ENCODE measurements at regions not wholly inside any gene's neighbourhood (a gene's known extent, or its start where the extent isn't known, plus 50 kb on each side); places are given as distances from the start of the nearest gene placed in this dataset.

DNA sequence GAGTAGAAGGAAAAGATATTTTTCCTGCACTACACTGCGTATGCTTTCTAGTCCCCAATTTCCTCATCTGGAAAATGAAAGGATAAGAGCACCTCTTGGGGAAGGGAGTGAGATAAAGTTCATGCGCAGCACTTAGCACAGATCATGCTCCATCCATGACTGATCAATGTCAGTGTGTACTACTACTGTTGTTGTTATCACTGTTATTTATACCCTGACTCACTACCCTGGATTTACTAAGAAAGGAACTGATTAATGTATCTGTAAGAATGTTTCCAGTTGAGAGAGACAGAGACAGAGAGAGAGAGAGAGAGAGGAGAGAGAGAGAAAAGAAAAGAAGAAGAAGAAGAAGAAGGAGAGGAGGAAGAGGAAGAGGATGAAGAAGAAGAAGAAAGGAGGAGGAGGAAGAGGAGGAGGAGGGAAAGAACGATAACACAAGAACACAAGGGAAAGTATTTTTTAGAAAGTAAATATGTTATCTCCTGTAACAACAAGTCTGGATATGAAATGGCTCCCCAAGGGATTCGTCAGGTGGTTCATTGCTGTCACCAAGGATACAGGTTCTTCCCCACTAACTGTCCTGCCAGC lies 212.2 kb upstream of the PROK2 start:
- no peak for DNase-seq

DNA sequence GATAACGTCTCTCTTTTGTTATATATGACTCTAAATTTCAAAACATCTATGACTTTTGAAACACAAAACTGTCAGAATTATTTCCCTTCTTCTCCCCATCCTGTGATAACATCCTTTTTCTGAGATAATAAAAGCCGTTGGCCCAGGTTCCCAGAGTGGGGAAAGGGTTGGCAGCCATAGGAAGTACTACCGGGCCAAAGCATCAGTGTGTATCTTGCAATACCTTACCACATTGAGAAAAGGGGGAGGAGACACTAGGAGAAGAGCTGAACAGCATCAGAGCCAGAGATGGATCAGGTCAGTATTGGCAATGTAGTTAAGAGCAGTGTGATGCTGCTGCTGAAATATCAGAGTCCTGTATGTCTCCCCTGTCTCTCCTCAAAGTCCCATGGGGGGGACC lies 210.0 kb upstream of the PROK2 start:
- no peak for DNase-seq

DNA sequence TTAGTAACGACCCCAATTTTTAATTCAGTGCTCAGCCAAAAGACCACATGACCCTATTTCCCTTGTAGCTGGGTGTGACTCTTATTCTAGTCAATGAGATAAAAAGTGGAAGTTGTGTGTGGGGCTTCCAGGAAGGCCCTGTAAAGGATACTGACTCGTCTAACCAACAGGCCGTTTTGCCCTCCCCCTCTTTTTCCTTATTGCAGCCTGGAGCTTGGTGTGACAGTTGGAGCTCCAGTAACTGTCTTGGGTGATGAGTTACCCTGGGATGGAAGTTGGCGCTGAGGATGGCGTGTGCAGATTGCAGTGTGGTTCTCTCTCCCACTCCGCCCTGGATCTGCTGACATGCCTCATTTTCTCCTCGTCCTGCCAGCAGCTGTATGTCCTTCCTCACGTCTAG lies 209.3 kb upstream of the PROK2 start:
- DNase-seq, result peak; percentile 26

DNA sequence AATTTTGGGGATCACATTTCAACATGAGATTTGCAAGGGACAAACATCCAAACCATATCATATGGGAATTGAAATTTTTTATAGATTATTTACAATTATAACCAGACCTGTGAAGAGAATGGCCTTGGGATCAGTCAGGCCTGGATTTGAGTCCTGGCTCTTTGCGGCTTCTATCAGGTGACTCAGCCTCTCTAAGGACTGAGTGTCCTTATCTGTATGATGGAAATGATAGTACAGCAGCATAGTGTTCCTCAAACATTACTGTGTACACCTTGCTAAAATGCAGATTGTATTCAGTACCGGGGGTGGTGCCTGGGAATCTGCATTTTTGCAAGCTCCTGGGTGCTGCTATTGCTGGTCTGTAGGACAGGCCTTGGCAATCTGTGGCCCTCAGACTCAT lies 206.7 kb upstream of the PROK2 start:
- DNase-seq, result no peak

DNA sequence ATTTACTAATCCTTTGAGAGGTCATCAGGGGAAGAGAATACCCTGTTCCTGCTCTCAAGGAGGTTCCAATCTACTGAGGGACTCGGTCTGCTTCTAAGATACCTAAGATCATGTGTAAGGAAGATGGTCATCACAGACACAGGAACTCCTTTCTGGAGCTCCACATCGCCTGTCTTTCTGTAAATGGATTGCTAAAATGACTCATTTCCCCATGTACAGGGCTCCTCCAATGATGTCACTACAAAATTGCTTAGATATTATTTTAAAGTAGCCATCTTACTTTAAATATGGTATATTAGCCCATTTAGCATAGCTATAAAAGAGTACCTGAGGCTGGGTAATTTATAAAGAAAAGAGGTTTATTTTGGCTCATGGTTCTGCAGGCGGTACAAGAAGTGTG lies 206.1 kb upstream of the PROK2 start:
- DNase-seq, result no peak

DNA sequence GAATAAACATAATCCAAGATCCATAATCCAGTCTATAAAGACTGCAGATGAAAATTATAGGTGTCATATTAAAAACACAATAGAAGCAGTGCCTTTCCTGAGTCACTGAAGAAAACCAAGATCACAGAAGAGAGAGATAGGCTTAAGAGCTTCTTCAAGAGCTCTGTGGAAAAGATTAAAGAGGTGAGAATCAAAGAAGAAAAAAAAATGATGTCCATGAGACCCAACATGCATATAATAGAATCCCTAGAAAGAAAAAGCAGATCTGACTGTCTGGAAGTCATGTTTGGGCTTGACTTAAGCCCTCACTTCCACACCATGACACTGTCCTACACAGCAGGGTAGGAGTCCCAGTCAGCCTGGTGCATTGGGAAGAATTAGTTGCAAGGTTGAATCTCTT lies 205.6 kb upstream of the PROK2 start:
- no peak for DNase-seq

DNA sequence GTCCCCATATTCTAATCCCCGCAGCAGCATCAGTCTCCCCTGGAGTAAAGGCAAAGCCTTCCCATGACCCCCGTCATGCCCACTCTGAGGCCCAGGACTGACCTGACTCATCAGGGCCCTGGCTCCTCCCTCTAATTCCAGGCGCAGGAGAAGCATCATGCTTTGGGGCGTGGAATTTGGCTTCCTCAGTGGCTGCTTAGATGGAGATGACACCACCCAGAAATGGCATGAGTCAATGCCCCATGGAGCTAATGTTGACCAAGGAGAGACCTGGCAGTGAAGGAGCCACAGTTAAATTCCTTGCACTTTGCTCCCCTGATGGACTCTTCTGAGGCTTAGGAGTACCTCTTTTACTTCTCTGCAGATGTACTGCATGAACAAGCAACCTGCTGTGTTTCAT lies 204.2 kb upstream of the PROK2 start:
- no peak for DNase-seq

DNA sequence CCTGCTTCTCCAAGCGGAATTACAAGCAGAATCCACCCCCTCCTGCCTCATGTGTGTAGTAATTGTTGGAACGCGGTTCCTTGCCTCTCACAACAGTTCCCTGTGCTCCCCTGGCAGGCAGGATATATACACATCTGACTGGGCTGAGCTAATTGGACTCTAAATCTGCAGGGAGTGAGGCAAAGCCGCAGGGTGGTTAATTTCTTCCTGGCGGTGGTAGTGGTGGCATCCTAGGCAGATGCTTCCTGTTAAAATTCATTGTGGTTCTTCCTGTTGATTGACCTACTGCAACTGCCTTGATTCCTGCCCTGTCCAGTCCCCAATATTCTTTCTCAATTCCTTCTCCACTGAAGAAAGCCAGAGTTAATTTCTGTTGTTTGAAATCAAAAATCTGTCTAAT lies 202.9 kb upstream of the PROK2 start:
- no peak for DNase-seq

DNA sequence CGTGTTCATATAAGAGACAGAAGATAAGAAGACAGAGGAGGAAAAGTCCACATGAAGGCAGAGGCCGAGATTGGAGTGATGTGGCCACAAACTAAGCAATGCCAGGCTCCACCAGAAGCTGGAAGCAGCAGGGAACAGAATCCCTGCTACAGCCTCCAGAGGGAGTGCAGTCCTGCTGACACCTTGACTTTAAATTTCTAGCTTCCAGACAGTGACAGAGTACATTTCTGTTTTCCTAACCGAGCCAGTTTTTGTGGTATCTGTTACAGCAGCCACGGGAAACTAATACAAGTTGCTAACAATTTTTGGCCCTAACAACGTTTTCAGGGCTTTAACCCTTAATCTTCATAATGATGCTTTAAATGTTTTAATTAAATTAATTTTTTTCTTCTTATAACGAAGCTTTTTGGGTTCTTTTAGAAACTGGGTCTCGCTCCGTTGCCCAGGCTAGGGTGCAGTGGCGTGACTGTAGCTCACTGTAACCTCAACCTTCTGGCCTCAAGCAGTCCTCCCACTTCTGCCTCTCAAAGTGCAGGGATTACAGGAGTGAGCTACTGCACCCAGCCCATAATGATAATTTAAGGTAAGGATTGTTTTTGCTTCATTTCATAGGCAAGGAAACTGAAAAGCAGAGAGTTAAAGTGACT lies 202.3 kb upstream of the PROK2 start:
- no peak for DNase-seq

DNA sequence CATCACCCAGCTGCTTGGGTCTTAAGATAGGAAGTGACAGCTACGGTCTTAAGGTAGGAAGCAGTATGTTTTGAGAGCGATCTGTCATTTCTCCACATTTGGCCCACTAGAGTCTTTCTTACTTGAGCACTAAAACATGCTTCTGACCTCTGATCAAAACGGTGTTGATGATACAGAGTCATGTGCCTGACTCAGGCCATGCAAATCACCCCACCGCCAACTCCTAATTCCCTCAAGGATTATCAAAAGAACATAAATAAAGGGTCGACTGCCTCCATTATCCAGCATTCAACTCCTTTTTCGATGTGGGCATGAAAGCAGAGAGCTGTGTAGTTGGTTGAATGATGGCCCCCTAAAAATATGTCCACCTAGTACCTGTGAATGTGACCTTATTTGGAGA lies 201.7 kb upstream of the PROK2 start:
- DNase-seq, result no peak

DNA sequence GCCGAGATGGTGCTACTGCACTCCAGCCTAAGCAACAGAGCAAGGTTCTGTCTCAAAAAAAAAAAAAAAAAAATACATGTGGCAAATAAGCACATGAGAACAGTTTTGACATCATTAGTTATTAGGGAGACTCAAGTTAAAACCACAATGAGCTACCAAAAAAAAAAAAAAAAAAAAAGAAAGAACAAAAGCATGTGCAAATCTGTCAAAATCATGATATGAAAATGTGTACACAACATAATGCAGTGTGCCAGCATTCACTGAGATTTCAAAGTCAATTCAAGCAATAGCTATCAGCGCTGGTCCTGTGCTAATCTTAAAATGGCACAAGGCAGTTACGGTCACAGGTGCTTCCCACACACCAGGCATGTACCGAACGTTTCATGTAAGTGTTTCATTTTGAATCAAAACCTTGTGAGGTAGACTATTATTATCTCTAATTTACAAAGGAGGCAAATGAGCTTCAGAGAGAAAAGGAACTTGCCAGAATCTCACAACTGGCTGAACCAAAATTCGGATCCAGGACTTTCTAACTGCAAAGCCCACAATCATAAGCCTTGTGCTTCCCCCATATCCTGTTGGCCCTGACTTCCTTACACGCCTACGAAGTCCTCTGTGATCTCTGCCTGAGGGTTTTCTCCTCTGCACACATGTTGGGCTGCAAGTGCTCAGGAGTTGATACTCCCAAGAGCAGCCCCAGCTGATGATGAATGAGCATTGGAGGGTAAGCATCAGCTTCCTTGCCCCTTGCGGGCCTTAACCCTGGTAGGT lies 200.1 kb upstream of the PROK2 start:
- DNase-seq, result no peak

DNA sequence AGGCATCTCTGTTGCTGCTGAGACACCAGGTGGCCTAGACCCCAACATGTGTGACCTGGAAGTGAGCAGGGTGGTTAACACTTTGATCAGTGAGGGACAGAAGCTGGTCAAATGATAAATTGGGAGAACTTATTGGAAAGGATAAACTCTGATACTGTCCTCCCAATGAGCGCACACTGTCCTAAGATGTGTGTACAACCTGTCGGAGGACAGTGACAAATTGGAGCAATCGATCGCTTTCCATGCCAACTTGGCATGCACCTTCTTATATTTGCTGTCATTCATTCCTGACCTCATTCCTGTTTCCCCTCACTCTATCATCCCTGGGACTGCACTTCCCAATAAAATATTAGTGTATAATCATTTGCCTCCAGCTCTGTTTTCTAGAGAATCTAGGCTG lies 198.7 kb upstream of the PROK2 start:
- DNase-seq, result no peak

DNA sequence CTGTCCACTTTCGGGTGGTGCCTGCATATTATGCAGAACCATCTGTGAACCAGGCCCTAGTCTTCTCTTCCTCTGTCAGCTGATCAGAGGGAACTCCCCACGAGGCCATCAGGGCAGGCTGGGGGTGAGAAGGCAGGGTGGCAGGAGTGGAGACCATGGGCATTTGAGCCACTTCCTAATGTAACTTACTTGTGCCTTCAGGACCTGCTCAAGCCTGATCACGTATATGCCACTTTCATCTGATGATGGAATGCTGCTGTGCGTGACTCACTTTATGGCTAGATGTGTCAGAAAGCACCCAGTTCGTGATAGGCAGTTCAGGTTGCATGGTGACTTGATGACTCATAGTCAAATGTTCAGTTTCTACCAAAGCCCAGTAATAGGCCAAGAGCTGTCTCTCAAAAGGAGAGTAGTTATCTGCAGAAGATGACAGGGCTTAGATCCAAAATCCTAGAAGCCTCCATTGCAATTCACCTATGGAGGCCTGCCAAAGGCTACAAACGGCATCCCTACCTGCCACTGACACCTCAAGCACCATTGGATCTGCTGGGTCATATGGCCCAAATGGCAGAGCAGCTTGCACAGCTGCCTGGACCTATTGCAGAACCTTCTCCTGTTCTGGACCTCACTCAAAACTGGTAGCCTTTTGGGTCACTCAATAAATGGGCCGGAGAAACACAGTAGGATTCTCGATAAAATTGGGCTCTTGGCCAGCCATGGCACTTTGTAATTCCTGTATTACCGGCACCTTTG lies 197.7 kb upstream of the PROK2 start:
- DNase-seq, result peak; percentile 78

DNA sequence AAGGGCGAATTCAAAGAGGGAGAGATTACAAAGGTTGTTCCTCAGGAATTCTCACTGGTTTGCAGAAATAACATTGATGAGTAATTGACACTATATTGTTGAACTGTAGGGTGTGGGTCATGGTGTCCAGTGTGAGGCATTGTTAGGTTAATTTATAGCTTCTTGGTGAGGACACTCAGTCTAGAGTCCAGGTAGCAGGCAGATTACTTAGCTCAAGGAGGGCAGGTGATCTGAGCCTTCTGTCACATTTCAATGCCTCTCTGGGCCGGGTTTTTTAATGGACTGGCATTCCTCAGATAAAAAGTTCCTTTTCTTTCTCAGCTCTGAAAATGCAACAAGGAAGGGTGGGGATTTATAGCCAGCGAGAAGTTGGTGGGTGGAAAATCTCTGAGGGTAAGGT lies 194.2 kb upstream of the PROK2 start:
- no peak for DNase-seq

DNA sequence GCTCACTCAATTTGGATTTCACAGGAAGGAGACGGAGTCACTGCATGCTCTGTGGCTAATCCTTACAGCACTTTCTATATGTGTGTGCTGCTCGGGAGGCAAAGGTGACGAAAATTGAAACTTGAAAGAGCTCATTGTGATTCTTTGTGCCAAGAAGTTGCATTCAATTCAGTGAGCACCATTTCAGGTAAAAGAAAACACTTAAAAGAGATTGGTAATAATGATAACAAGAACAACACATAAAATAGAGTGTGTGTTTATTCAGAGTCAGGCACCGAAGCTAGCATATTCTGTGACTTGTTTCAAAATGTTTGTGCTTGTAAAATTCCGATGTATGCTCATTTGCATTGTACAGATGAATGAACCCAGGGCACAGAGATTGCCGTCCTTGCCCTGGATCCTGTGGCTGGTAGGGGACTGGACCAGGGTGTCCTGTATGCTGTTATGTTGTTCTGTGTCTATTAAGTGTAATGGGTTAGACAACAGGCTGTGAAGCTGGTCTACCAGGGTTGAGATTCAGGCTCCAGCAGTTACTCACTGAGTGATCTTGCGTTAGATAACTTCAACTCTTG lies 193.3 kb upstream of the PROK2 start:
- no peak for DNase-seq

DNA sequence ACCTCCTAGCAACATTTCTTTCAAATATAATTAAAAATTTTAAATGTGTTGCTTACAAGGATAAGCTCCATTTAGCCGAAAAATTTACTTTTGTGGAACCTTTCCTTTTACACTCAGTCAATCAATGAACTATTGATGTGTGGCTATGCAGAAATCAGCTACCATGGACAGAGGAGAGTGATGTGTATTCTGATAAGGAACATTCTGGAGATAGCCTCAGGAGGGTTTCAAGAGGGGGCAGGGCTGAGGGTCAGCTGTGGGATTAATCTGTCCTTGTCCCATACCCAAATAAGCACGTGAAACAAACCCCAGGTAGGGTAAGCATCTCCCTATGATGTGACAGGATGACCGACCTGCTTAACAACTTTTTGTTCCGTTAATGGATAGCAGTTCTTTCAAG lies 192.6 kb upstream of the PROK2 start:
- DNase-seq, result no peak

DNA sequence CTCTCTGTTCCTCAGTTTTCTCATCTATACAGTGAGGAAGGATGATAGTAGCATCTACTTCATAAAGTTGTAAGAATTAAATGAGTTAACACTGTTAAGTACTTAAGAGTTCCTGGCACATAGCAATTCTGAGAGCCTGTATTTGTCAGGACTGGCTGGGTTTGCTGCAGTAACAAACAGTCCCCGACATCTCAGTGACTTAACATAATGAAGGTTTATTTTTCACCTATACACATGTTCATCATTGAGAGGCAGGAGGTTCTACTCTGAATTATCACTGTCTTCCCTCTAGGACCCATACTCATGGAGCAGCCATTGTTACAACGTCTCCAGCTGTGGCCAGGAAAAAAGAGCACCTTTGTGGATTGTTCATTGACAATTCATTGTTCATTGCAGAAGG lies 190.6 kb upstream of the PROK2 start:
- DNase-seq, result no peak

DNA sequence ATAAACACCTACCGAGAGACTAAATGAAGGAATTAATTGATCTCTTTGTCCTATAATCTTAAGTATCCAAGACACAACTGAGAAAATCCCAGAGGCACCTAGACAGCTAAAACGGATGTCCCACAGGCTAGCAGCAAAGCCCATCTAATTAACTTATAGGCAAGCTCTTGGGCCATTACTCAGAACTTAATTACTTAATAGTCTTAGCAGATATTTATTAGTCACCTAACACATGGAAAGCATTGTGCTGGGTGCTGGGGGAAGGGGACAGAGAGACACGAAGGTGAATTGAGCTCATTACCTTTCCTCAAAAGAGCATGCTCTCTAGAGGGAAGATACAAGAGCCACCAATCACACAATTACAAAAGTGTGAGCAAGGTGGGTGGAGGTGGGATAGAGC lies 189.8 kb upstream of the PROK2 start:
- no peak for DNase-seq

DNA sequence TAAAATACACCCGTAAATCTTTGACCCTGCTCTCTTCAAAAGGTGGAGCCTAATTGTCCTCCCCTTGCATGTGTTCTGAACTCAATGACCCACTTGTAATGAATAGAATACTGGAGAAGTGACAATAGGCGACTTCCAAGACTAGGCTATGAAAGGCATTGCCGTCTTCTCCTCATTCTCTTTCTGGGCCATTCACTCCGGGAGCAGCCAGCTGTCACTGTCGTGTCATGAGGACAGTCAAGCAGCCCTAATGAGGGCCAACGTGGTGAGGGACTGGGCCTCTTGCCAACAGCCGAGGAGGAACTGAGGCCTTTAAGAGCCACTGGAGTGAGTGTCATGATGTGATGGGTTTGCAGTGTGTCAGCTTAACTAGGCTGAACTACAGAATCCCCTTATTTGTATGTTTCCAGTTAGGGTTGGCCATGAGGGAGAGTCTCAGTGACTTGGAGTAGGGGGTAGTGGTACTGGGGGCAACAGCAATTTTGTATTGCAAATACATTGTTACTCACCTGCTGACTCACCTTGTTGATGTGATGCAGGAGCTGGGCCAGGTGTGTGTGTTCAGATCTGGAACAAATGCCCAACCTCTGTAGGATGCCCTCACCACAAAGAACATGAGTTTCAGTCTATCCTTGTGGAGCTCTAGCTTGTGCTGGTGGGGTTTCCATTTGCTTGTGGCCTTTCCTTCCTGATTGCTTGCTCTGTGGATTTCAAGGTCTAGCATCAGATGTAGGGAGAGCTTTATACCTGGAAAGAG lies 188.5 kb upstream of the PROK2 start:
- DNase-seq, result peak; percentile 37

DNA sequence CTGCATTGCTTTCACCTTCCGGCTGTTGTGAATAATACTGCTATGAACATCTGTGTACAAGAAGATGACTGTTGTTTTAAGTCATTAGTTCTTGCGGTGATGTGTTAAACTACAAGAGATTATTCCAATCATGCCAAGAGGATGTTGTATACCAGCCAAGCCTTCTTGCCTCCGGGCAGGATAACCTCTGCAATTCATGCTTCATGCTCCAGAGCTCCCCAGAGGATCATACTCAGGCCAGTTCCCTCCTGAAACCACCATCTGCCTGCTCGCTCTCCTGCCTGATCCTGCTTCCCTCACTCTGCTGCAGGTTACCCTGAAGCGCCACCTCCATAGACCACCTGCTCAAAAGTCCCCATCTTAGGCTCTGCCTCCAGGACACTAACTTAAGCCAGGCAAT lies 187.1 kb upstream of the PROK2 start:
- no peak for DNase-seq

DNA sequence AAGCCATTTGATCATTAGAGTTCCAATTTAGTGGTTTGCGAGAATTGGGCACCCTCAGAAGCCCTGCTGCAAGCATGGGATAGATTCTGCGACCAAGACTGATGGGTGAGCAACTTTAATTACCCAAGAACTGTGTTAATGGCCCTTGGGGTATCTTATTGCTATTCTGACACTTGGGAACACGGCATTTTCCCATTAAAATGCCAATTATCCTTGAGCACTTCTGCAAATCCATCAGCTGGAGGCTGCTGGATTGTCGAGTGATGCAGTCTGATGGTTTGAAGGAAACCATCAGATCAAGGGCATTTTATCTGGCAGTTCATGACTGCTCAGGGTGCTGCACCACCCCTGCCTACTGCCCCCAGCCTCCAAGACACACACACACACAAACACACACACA lies 183.6 kb upstream of the PROK2 start:
- no peak for DNase-seq

DNA sequence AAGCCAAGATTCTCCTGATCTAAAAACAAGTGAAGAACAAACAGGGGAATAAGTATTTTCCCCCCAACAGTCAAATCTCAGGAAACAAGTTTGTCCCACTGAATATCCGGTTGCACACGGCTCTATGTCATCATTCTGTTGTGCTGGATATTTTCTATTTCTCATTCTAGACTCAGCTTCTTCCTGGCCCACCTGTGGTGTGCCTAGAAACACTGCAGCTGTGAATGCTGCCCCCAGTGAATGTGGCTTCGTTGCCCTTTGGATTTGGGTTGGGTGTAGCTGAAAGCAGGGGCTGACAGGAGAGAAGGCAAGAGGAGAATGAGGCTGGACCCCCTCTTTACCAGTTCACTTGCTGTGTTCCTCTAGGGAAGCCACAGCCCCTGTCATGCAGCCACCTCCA lies 181.2 kb upstream of the PROK2 start:
- DNase-seq, result no peak

DNA sequence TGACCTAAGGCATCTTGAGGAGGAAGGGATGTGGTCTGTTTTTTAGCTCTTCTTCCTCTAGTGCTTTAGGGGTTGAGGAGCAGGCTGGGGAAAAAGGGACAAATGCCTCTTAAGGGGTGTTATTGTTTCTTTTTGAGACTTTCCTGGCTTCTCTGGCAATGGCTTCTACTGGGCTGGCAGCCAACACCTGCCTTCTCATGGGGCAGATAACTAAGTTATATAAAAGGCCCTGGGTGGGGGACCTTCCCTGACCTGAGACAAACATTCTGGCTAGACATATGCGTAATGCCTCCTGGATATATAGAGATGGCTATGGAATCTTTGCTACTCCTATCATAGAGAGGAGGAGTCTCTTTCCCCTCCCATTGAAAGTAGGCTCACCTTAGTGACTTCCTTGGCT lies 179.2 kb upstream of the PROK2 start:
- DNase-seq, result no peak
